HepG2 (cell line): ENCODE measurements at regions not wholly inside any gene's neighbourhood (a gene's known extent, or its start where the extent isn't known, plus 50 kb on each side); places are given as distances from the start of the nearest gene placed in this dataset.

ENCODE experiments used
- ATAC-seq: fragments of 200-7000 bp; cut with Tn5 transposase; 3 replicates; pipeline ENCODE4 v1.9.1; 2020; ENCODE audit warnings: mild to moderate bottlenecking, moderate library complexity
- BruUV-seq: library from RNA; stranded (reverse); fragments of 400-500 nt; replicated peaks from 2 replicates; lab custom pipeline; 2021; lab: Mats Ljungman, UMichigan
- CTCF ChIA-PET: fragments of 300-600 bp; formaldehyde crosslinking; extraction: SDS; loops from one replicate; lab custom pipeline; 2021; ENCODE audit warnings: low total read pairs, inconsistent platforms, low intra/inter-chr PET ratio; lab: Yijun Ruan, JAX
- POLR2A ChIA-PET: fragments of 350-600 bp; sonication (Branson Sonifier 250); formaldehyde crosslinking; loops from one replicate; lab custom pipeline; 2020; ENCODE audit warnings: antibody characterized with exemption, inconsistent platforms; lab: Yijun Ruan, JAX
- DNase-seq: peaks from one replicate; pipeline ENCODE4 v3.0.0-alpha.2; 2015; ENCODE audit warnings: low spot score
- FAIRE-seq: peaks from 3 replicates; lab custom pipeline; 2011; peaks lifted over from hg19 to GRCh38; lab: Jason Lieb, UNC
- H2AFZ ChIP-seq: one replicate; pipeline ENCODE4 v1.6.1; 2011; ENCODE audit warnings: low read length, inconsistent platforms
- H3K27ac ChIP-seq: fragments of 300-600 bp; 3 replicates; pipeline ENCODE4 v1.8.0; 2011; ENCODE audit warnings: mixed run types, mild to moderate bottlenecking, mixed read lengths, low read length, inconsistent platforms; ENCODE audit not compliant: insufficient read depth; ENCODE audit errors: extremely low read length
- H3K27me3 ChIP-seq, 2 experiments: fragments of 200-600 bp in 1 of 2; 2 replicates in 1 of 2; 3 replicates in 1 of 2; pipeline versions ENCODE4 v1.6.0 to v1.8.0; 2011; ENCODE audit warnings: low read length in 2 of 2, mild to moderate bottlenecking in 2 of 2, moderate library complexity in 2 of 2, inconsistent platforms in 1 of 2; ENCODE audit not compliant: insufficient read depth in 2 of 2, control insufficient read depth in 1 of 2
- H3K36me3 ChIP-seq, 2 experiments: fragments of 200-600 bp in 1 of 2; replicated peaks in 1 of 2; 2 replicates in 1 of 2; 3 replicates in 1 of 2; pipeline versions ENCODE4 v1.5.1 to v1.8.0; 2011; ENCODE audit warnings: low read length in 2 of 2, inconsistent platforms in 1 of 2; ENCODE audit not compliant: insufficient read depth in 2 of 2, control insufficient read depth in 1 of 2
- H3K4me1 ChIP-seq: 2 replicates; pipeline ENCODE4 v1.5.1; 2012; ENCODE audit warnings: low read length, inconsistent platforms; ENCODE audit not compliant: insufficient read depth
- H3K4me2 ChIP-seq: 2 replicates; pipeline ENCODE4 v1.6.0; 2011; ENCODE audit warnings: low read depth, low read length, inconsistent platforms
- H3K4me3 ChIP-seq, 3 experiments: fragments of 200-600 bp in 1 of 3; sonication (generic), shearing (Covaris generic) in 1 of 3; replicated peaks in 1 of 3; 2 replicates each; pipeline ENCODE4 v1.5.1; 2011 to 2016; ENCODE audit warnings: low read length in 3 of 3, inconsistent platforms in 2 of 3, low read depth in 2 of 3, mild to moderate bottlenecking in 2 of 3, control low read depth in 1 of 3, mixed read lengths in 1 of 3; ENCODE audit not compliant: insufficient read depth in 1 of 3
- H3K79me2 ChIP-seq: one replicate; pipeline ENCODE4 v1.6.1; 2011; ENCODE audit warnings: low read length, inconsistent platforms; ENCODE audit not compliant: insufficient read depth
- H3K9ac ChIP-seq: 2 replicates; pipeline ENCODE4 v1.6.0; 2011; ENCODE audit warnings: mild to moderate bottlenecking, low read depth, low read length, inconsistent platforms; ENCODE audit not compliant: insufficient read depth
- H3K9me3 ChIP-seq: 2 replicates; pipeline ENCODE4 v1.5.1; 2012; ENCODE audit warnings: mild to moderate bottlenecking, low read length
- H4K20me1 ChIP-seq: 2 replicates; pipeline ENCODE4 v1.6.0; 2011; ENCODE audit warnings: inconsistent platforms, mild to moderate bottlenecking, low read length, moderate library complexity; ENCODE audit not compliant: insufficient read depth
- FOXM1 ChIP-seq: sonication (generic); formaldehyde crosslinking; IDR thresholded peaks from 2 replicates; pipeline ENCODE4 v1.5.0; 2020; ENCODE audit warnings: missing genetic modification reagents
- GTF3A ChIP-seq: sonication (generic); formaldehyde crosslinking; conservative IDR thresholded peaks from 2 replicates; pipeline ENCODE4 v1.4.0; 2020; ENCODE audit warnings: mild to moderate bottlenecking, missing genetic modification reagents
- REPIN1 ChIP-seq: sonication (generic); formaldehyde crosslinking; IDR thresholded peaks from 2 replicates; pipeline ENCODE4 v1.8.0; 2022; ENCODE audit warnings: missing genetic modification reagents, low read depth, mild to moderate bottlenecking, borderline replicate concordance
- SOX5 ChIP-seq: IDR thresholded peaks from 2 replicates; pipeline ENCODE4 v1.6.1; 2016; ENCODE audit warnings: borderline replicate concordance
- TOE1 ChIP-seq: sonication (generic); formaldehyde crosslinking; IDR thresholded peaks from 2 replicates; pipeline ENCODE4 v1.4.0; 2020; ENCODE audit warnings: mild to moderate bottlenecking, missing genetic modification reagents
- ZNF264 ChIP-seq: sonication (generic); formaldehyde crosslinking; IDR thresholded peaks from 2 replicates; pipeline ENCODE4 v1.4.0; 2020; ENCODE audit warnings: missing genetic modification reagents
- WGBS: methylation state at CpG from one replicate; pipeline ENCODE4 v1.1.6; 2017; ENCODE audit warnings: low lambda C conversion rate; 5-methylcytosine and 5-hydroxymethylcytosine counted together
- in situ Hi-C: cut with HindIII; loops from 2 replicates; pipeline ENCODE4 v1.10.0; 2017; ENCODE audit warnings: low pct_unique_long_range_greater_than_20kb; ENCODE audit not compliant: extremely low pct_ligation_motif_present
- intact Hi-C: fragments of 100-400 bp; cut with micrococcal nuclease; formaldehyde crosslinking; loops from one replicate; pipeline ENCODE4 v1.10.0; 2022; ENCODE audit not compliant: unreplicated experiment
- TF ChIP-seq, protein P1 (sequence below): IDR thresholded peaks from 2 replicates; pipeline ENCODE4 v1.6.1; 2016
- TF ChIP-seq, protein P2 (sequence below): fragments of 450-650 bp; IDR thresholded peaks from 2 replicates; pipeline ENCODE4 v1.6.1; 2016
- TF ChIP-seq, protein P3 (sequence below): fragments of 450-650 bp; IDR thresholded peaks from 2 replicates; pipeline ENCODE4 v1.6.1; 2017; ENCODE audit warnings: mild to moderate bottlenecking
- TF ChIP-seq, protein P4 (sequence below): sonication (generic); formaldehyde crosslinking; IDR thresholded peaks from 2 replicates; pipeline ENCODE4 v1.4.0; 2020; ENCODE audit warnings: missing genetic modification reagents
- TF ChIP-seq, protein P5 (sequence below), 2 experiments: fragments of 450-650 bp in 1 of 2; sonication (generic) in 1 of 2; formaldehyde crosslinking; IDR thresholded peaks; 2 replicates each; pipeline versions ENCODE4 v1.5.0 to v1.8.0; 2020 to 2022; ENCODE audit warnings: mild to moderate bottlenecking in 1 of 2, missing genetic modification reagents in 1 of 2

DNA sequence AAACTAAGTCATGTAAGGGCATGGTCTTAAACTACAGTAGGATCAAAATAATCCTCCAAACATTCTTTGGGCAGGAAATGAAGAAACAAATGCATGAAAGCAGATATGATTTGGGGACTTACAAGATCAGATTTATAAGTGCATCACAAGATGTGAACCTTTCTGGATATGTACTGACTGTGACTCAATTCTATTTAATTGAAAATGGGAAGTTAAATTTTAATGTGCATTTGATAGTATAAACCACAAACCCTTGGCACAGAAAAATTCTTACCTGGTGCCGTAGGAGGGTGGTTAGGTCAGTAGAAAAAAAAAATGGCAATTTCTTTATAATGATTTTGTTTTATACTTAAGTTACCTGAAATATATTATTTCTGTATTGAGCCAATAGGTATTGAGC, 262.5 kb upstream of the TGFBR2 start:
- no peaks in the 10 kb centered on the region for H3K27me3 ChIP-seq
- FAIRE-seq (no peak), DNase-seq (no peak), ATAC-seq (no peak)
- no peaks in the 10 kb centered on the region for H4K20me1 ChIP-seq
- TF ChIP-seq, protein P1, sequence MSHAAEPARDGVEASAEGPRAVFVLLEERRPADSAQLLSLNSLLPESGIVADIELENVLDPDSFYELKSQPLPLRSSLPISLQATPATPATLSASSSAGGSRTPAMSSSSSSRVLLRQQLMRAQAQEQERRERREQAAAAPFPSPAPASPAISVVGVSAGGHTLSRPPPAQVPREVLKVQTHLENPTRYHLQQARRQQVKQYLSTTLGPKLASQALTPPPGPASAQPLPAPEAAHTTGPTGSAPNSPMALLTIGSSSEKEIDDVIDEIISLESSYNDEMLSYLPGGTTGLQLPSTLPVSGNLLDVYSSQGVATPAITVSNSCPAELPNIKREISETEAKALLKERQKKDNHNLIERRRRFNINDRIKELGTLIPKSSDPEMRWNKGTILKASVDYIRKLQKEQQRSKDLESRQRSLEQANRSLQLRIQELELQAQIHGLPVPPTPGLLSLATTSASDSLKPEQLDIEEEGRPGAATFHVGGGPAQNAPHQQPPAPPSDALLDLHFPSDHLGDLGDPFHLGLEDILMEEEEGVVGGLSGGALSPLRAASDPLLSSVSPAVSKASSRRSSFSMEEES (CRISPR knock-in tag): no peak
- TF ChIP-seq TOE1 (CRISPR knock-in tag): no peak
- TF ChIP-seq FOXM1 (CRISPR knock-in tag): no peak
- no peak for TF ChIP-seq ZNF264
- TF ChIP-seq, protein P2, sequence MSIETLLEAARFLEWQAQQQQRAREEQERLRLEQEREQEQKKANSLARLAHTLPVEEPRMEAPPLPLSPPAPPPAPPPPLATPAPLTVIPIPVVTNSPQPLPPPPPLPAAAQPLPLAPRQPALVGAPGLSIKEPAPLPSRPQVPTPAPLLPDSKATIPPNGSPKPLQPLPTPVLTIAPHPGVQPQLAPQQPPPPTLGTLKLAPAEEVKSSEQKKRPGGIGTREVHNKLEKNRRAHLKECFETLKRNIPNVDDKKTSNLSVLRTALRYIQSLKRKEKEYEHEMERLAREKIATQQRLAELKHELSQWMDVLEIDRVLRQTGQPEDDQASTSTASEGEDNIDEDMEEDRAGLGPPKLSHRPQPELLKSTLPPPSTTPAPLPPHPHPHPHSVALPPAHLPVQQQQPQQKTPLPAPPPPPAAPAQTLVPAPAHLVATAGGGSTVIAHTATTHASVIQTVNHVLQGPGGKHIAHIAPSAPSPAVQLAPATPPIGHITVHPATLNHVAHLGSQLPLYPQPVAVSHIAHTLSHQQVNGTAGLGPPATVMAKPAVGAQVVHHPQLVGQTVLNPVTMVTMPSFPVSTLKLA: no peak
- TF ChIP-seq, protein P3, sequence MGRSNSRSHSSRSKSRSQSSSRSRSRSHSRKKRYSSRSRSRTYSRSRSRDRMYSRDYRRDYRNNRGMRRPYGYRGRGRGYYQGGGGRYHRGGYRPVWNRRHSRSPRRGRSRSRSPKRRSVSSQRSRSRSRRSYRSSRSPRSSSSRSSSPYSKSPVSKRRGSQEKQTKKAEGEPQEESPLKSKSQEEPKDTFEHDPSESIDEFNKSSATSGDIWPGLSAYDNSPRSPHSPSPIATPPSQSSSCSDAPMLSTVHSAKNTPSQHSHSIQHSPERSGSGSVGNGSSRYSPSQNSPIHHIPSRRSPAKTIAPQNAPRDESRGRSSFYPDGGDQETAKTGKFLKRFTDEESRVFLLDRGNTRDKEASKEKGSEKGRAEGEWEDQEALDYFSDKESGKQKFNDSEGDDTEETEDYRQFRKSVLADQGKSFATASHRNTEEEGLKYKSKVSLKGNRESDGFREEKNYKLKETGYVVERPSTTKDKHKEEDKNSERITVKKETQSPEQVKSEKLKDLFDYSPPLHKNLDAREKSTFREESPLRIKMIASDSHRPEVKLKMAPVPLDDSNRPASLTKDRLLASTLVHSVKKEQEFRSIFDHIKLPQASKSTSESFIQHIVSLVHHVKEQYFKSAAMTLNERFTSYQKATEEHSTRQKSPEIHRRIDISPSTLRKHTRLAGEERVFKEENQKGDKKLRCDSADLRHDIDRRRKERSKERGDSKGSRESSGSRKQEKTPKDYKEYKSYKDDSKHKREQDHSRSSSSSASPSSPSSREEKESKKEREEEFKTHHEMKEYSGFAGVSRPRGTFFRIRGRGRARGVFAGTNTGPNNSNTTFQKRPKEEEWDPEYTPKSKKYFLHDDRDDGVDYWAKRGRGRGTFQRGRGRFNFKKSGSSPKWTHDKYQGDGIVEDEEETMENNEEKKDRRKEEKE: no peak
- TF ChIP-seq, protein P4, sequence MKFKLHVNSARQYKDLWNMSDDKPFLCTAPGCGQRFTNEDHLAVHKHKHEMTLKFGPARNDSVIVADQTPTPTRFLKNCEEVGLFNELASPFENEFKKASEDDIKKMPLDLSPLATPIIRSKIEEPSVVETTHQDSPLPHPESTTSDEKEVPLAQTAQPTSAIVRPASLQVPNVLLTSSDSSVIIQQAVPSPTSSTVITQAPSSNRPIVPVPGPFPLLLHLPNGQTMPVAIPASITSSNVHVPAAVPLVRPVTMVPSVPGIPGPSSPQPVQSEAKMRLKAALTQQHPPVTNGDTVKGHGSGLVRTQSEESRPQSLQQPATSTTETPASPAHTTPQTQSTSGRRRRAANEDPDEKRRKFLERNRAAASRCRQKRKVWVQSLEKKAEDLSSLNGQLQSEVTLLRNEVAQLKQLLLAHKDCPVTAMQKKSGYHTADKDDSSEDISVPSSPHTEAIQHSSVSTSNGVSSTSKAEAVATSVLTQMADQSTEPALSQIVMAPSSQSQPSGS (CRISPR knock-in tag): no peak
- no peak for TF ChIP-seq GTF3A
- no peak for TF ChIP-seq SOX5 (CRISPR knock-in tag)
- TF ChIP-seq REPIN1 (CRISPR knock-in tag): no peak
- TF ChIP-seq, protein P5, sequence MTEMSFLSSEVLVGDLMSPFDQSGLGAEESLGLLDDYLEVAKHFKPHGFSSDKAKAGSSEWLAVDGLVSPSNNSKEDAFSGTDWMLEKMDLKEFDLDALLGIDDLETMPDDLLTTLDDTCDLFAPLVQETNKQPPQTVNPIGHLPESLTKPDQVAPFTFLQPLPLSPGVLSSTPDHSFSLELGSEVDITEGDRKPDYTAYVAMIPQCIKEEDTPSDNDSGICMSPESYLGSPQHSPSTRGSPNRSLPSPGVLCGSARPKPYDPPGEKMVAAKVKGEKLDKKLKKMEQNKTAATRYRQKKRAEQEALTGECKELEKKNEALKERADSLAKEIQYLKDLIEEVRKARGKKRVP (CRISPR knock-in tag; IDR thresholded peaks at IDR 0.05): no peak
- H3K4me2 ChIP-seq: no peak overlapping the region
- H3K4me1 ChIP-seq: peaks cover 77% of the 10 kb centered on the region
- ChIA-PET POLR2A (interaction anchor here (1.1 to 2.3 kb wide), 2 partner anchors 84 to 262 kb away, joined by 9 to 10 read pairs; partner anchors contain the start of gene TGFBR2), CTCF (no interaction called here)
- no peak overlapping the region for H3K4me3 ChIP-seq
- no peak overlapping the region for H2AFZ ChIP-seq
- H3K79me2 ChIP-seq: no peaks in the 10 kb centered on the region
- intact Hi-C loops (loop anchor here (10.0 kb wide), 2 partner anchors 89 to 229 kb away; no protein-coding TSS in a partner anchor), in situ Hi-C loops (no loop called here)
- BruUV-seq: no TSS peak
- no peaks in the 10 kb centered on the region for H3K36me3 ChIP-seq
- 90% methylated on average over 1 of the region's 1 CpG for WGBS
- no peak overlapping the region for H3K9ac ChIP-seq
- H3K27ac ChIP-seq: peak overlapping the region; percentile 24
- no peaks in the 10 kb centered on the region for H3K9me3 ChIP-seq
